ENCODE measurements at regions not wholly inside any gene's neighbourhood (a gene's known extent, or its start where the extent isn't known, plus 50 kb on each side); places are given as distances from the start of the nearest gene placed in this dataset.

- TF ChIP-seq CTCF (IDR thresholded peaks at IDR 0.05; ENCODE audit: low read depth, low read length, missing control alignments), result peak; percentile 17
- in situ Hi-C loops (cut with HindIII; ENCODE audit: low sequenced_read_pairs), result no loop called here
- DNase-seq (ENCODE audit: low read depth), result no peak
- H3K4me3 ChIP-seq (ENCODE audit: low read depth, low read length), result no peak overlapping the region
Observed at GRCh38 chr2:104078431-104079157, 775.3 kb upstream of the POU3F3 start.

- DNase-seq (ENCODE audit: low read depth), result no peak
- no peak for TF ChIP-seq CTCF (IDR thresholded peaks at IDR 0.05; ENCODE audit: low read depth, low read length, missing control alignments)
- H3K4me3 ChIP-seq (ENCODE audit: low read depth, low read length), result no peak overlapping the region
- in situ Hi-C loops (cut with HindIII; ENCODE audit: low sequenced_read_pairs), result no loop called here
Observed at GRCh38 chr2:104088745-104089144, 765.2 kb upstream of the POU3F3 start.

GRCh38 chr2:104090407-104090806 lies 763.5 kb upstream of the POU3F3 start:
- no peak for DNase-seq (ENCODE audit: low read depth)
- in situ Hi-C loops (cut with HindIII; ENCODE audit: low sequenced_read_pairs), result no loop called here
- no peak for TF ChIP-seq CTCF (IDR thresholded peaks at IDR 0.05; ENCODE audit: low read depth, low read length, missing control alignments)
- H3K4me3 ChIP-seq (ENCODE audit: low read depth, low read length), result no peak overlapping the region

- no peak overlapping the region for H3K4me3 ChIP-seq (ENCODE audit: low read depth, low read length)
- in situ Hi-C loops (cut with HindIII; ENCODE audit: low sequenced_read_pairs), result no loop called here
- TF ChIP-seq CTCF (IDR thresholded peaks at IDR 0.05; ENCODE audit: low read depth, low read length, missing control alignments), result no peak
- DNase-seq (ENCODE audit: low read depth), result no peak
Observed at GRCh38 chr2:104091894-104092293, 762.0 kb upstream of the POU3F3 start.

GRCh38 chr2:104092886-104093285 lies 761.0 kb upstream of the POU3F3 start:
- no peak for TF ChIP-seq CTCF (IDR thresholded peaks at IDR 0.05; ENCODE audit: low read depth, low read length, missing control alignments)
- no peak for DNase-seq (ENCODE audit: low read depth)
- in situ Hi-C loops (cut with HindIII; ENCODE audit: low sequenced_read_pairs), result no loop called here
- no peak overlapping the region for H3K4me3 ChIP-seq (ENCODE audit: low read depth, low read length)

- H3K4me3 ChIP-seq (ENCODE audit: low read depth, low read length), result no peak overlapping the region
- in situ Hi-C loops (cut with HindIII; ENCODE audit: low sequenced_read_pairs), result no loop called here
- no peak for TF ChIP-seq CTCF (IDR thresholded peaks at IDR 0.05; ENCODE audit: low read depth, low read length, missing control alignments)
- DNase-seq (ENCODE audit: low read depth), result no peak
Observed at GRCh38 chr2:104102615-104103014, 751.3 kb upstream of the POU3F3 start.

Measured in astrocyte of the cerebellum (primary cell).